NT2/D1 (cell line): ENCODE measurements at regions not wholly inside any gene's neighbourhood (a gene's known extent, or its start where the extent isn't known, plus 50 kb on each side); places are given as distances from the start of the nearest gene placed in this dataset.

ENCODE experiments used
- DNase-seq: peaks from one replicate; pipeline ENCODE4 v3.0.0-alpha.2; 2011; ENCODE audit warnings: low read depth, low spot score
- H3K27me3 ChIP-seq: 2 replicates; pipeline ENCODE4 v1.6.0; 2011; ENCODE audit warnings: mild to moderate bottlenecking; ENCODE audit not compliant: insufficient read length, insufficient read depth
- H3K36me3 ChIP-seq: 2 replicates; pipeline ENCODE4 v1.6.1; 2011; ENCODE audit warnings: mild to moderate bottlenecking, low read length, mixed read lengths; ENCODE audit not compliant: insufficient read depth, insufficient read length
- H3K4me1 ChIP-seq: 2 replicates; pipeline ENCODE4 v1.5.1; 2011; ENCODE audit not compliant: insufficient read depth, insufficient read length
- H3K4me3 ChIP-seq: 2 replicates; pipeline ENCODE4 v1.5.1; 2011; ENCODE audit warnings: low read depth; ENCODE audit not compliant: insufficient read length
- H3K9ac ChIP-seq: 2 replicates; pipeline ENCODE4 v1.6.0; 2011; ENCODE audit warnings: low read depth; ENCODE audit not compliant: insufficient read length
- H3K9me3 ChIP-seq: 2 replicates; pipeline ENCODE4 v1.5.1; 2011; ENCODE audit warnings: mild to moderate bottlenecking, low read length; ENCODE audit not compliant: insufficient read depth
- SUZ12 ChIP-seq: IDR thresholded peaks from 2 replicates; pipeline ENCODE4 v1.6.1; 2011; ENCODE audit not compliant: insufficient read length, insufficient read depth; ENCODE audit errors: extremely low read depth
- YY1 ChIP-seq: IDR thresholded peaks from 2 replicates; pipeline ENCODE4 v1.6.1; 2011; ENCODE audit not compliant: insufficient read length, insufficient read depth
- ZNF274 ChIP-seq: IDR thresholded peaks from 2 replicates; pipeline ENCODE4 v1.6.1; 2011; ENCODE audit warnings: mild to moderate bottlenecking, low read depth, low read length

GRCh38 chr10:110355141-110355831 lies 50.6 kb upstream of the SMNDC1 start:
- no peak overlapping the region for H3K9ac ChIP-seq
- no peak for DNase-seq
- no peaks in the 10 kb centered on the region for H3K36me3 ChIP-seq
- no peaks in the 10 kb centered on the region for H3K27me3 ChIP-seq
- H3K9me3 ChIP-seq, result no peaks in the 10 kb centered on the region
- H3K4me3 ChIP-seq, result no peak overlapping the region
- TF ChIP-seq YY1, result no peak
- TF ChIP-seq SUZ12, result no peak
- no peak for TF ChIP-seq ZNF274
- peaks cover 9% of the 10 kb centered on the region for H3K4me1 ChIP-seq

GRCh38 chr10:110355922-110356627 lies 51.4 kb upstream of the SMNDC1 start:
- Histone ChIP-seq H3K36me3 (no peaks in the 10 kb centered on the region), H3K9me3 (no peaks in the 10 kb centered on the region), H3K9ac (no peak overlapping the region), H3K4me3 (no peak overlapping the region), H3K27me3 (no peaks in the 10 kb centered on the region), H3K4me1 (peaks cover 9% of the 10 kb centered on the region)
- TF ChIP-seq YY1 (no peak), ZNF274 (no peak), SUZ12 (no peak)
- DNase-seq, result no peak

- H3K4me1 ChIP-seq, result peaks cover 9% of the 10 kb centered on the region
- H3K27me3 ChIP-seq, result no peaks in the 10 kb centered on the region
- DNase-seq, result no peak
- H3K36me3 ChIP-seq, result no peaks in the 10 kb centered on the region
- H3K9me3 ChIP-seq, result no peaks in the 10 kb centered on the region
- TF ChIP-seq ZNF274 (no peak), YY1 (no peak), SUZ12 (no peak)
- H3K4me3 ChIP-seq, result no peak overlapping the region
- H3K9ac ChIP-seq, result no peak overlapping the region
Measured at GRCh38 chr10:110356628-110357245, 52.0 kb upstream of the SMNDC1 start.

- TF ChIP-seq YY1 (no peak), ZNF274 (no peak), SUZ12 (no peak)
- H3K27me3 ChIP-seq, result no peaks in the 10 kb centered on the region
- no peak for DNase-seq
- H3K36me3 ChIP-seq, result no peaks in the 10 kb centered on the region
- H3K9me3 ChIP-seq, result no peaks in the 10 kb centered on the region
- H3K9ac ChIP-seq, result no peak overlapping the region
- H3K4me3 ChIP-seq, result no peak overlapping the region
- peaks cover 9% of the 10 kb centered on the region for H3K4me1 ChIP-seq
Measured at GRCh38 chr10:110357252-110357780, 52.6 kb upstream of the SMNDC1 start.

- no peak for DNase-seq
- no peaks in the 10 kb centered on the region for H3K36me3 ChIP-seq
- H3K27me3 ChIP-seq, result no peaks in the 10 kb centered on the region
- H3K4me3 ChIP-seq, result no peak overlapping the region
- H3K9ac ChIP-seq, result no peak overlapping the region
- peaks cover 9% of the 10 kb centered on the region for H3K4me1 ChIP-seq
- H3K9me3 ChIP-seq, result no peaks in the 10 kb centered on the region
- TF ChIP-seq YY1 (no peak), SUZ12 (no peak), ZNF274 (no peak)
Measured at GRCh38 chr10:110357871-110358270, 53.2 kb upstream of the SMNDC1 start.

- Histone ChIP-seq H3K4me1 (peaks cover 9% of the 10 kb centered on the region), H3K27me3 (no peaks in the 10 kb centered on the region), H3K9ac (no peak overlapping the region), H3K4me3 (no peak overlapping the region), H3K36me3 (no peaks in the 10 kb centered on the region), H3K9me3 (no peaks in the 10 kb centered on the region)
- TF ChIP-seq ZNF274, result no peak
- TF ChIP-seq SUZ12, result no peak
- no peak for TF ChIP-seq YY1
- no peak for DNase-seq
Measured at GRCh38 chr10:110358278-110358677, 53.6 kb upstream of the SMNDC1 start.
